MM.1S (cell line): ENCODE measurements at regions not wholly inside any gene's neighbourhood (a gene's known extent, or its start where the extent isn't known, plus 50 kb on each side); places are given as distances from the start of the nearest gene placed in this dataset.

Experiments used
- DNase-seq: peaks from one replicate; pipeline ENCODE4 v3.0.0-alpha.2; 2015
- H2AFZ ChIP-seq: fragments of 300-600 bp; sonication (generic); 2 replicates; pipeline ENCODE4 v1.6.0; 2016; ENCODE audit warnings: antibody characterized with exemption, low read length
- H3F3A ChIP-seq: fragments of 300-600 bp; sonication (generic); 2 replicates; pipeline ENCODE4 v1.6.1; 2016; ENCODE audit warnings: mild to moderate bottlenecking, antibody characterized with exemption, low read length, moderate library complexity, mixed read lengths; ENCODE audit not compliant: insufficient read depth
- H3K27ac ChIP-seq: fragments of 300-600 bp; sonication (generic); 2 replicates; pipeline ENCODE4 v1.5.1; 2016; ENCODE audit warnings: mild to moderate bottlenecking, low read length
- H3K27me3 ChIP-seq: fragments of 300-600 bp; sonication (generic); replicated peaks from 2 replicates; pipeline ENCODE4 v1.6.0; 2016; ENCODE audit warnings: low read length; ENCODE audit not compliant: insufficient read depth
- H3K36me3 ChIP-seq: fragments of 300-600 bp; sonication (generic); replicated peaks from 2 replicates; pipeline ENCODE4 v1.6.1; 2016; ENCODE audit warnings: mild to moderate bottlenecking, low read length, mixed read lengths; ENCODE audit not compliant: insufficient read depth
- H3K4me1 ChIP-seq: fragments of 300-600 bp; sonication (generic); 2 replicates; pipeline ENCODE4 v1.6.1; 2016; ENCODE audit warnings: low read length, mixed read lengths
- H3K4me2 ChIP-seq: fragments of 300-600 bp; sonication (generic); 2 replicates; pipeline ENCODE4 v1.6.0; 2016; ENCODE audit warnings: low read depth, low read length
- H3K4me3 ChIP-seq: fragments of 300-600 bp; sonication (generic); 2 replicates; pipeline ENCODE4 v1.5.1; 2016; ENCODE audit warnings: low read length, mixed read lengths
- H3K79me2 ChIP-seq: fragments of 300-600 bp; sonication (generic); 2 replicates; pipeline ENCODE4 v1.6.1; 2016; ENCODE audit warnings: mixed run types, low read length, mixed read lengths
- H3K9ac ChIP-seq: fragments of 300-600 bp; sonication (generic); 2 replicates; pipeline ENCODE4 v1.6.1; 2016; ENCODE audit warnings: low read length, mixed read lengths
- H3K9me2 ChIP-seq: fragments of 300-600 bp; sonication (generic); replicated peaks from 2 replicates; pipeline ENCODE4 v1.6.1; 2016; ENCODE audit warnings: mild to moderate bottlenecking, low read length, mixed read lengths; ENCODE audit not compliant: insufficient read depth
- H3K9me3 ChIP-seq: fragments of 300-600 bp; sonication (generic); replicated peaks from 2 replicates; pipeline ENCODE4 v1.6.1; 2016; ENCODE audit warnings: mild to moderate bottlenecking, low read length, mixed read lengths; ENCODE audit not compliant: insufficient read depth
- H4K20me1 ChIP-seq: fragments of 300-600 bp; sonication (generic); 2 replicates; pipeline ENCODE4 v1.6.1; 2016; ENCODE audit warnings: mild to moderate bottlenecking, low read length, moderate library complexity, mixed read lengths; ENCODE audit not compliant: insufficient read depth
- EZH2 ChIP-seq: fragments of 300-600 bp; sonication (generic); optimal IDR thresholded peaks from 2 replicates; pipeline ENCODE3; 2017; ENCODE audit warnings: low read depth, mild to moderate bottlenecking, antibody characterized with exemption, low read length, mixed read lengths
- EZH2phosphoT487 ChIP-seq: fragments of 300-600 bp; sonication (generic); IDR thresholded peaks from 2 replicates; pipeline ENCODE4 v1.6.1; 2018; ENCODE audit warnings: antibody characterized with exemption, low read length
- TF ChIP-seq, protein P1 (sequence below): fragments of 300-600 bp; sonication (generic); IDR thresholded peaks from 2 replicates; pipeline ENCODE4 v1.5.1; 2016; ENCODE audit warnings: antibody characterized with exemption, low read length, mixed read lengths

DNA sequence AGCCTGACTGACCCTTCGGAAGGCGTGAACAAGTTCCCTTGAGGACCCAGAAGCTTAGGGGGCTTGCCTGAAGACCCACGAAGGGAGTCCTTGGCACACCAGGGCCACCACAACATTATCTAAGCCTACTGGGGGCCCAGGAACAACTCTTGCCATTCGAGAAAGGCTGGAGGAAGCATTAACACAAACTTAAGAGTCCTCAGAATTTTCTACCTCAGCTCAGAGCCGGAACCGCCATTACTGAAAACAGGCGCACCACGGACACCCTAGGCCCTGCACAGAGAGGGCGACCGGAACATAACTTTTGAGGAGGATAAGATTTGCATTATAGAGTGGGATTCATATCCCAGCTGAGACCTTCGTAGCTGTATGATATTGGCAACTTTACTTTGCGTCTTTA, 229.1 kb downstream of the ADAM29 start:
- no peaks in the 10 kb centered on the region for H4K20me1 ChIP-seq
- H2AFZ ChIP-seq: no peak overlapping the region
- H3K4me3 ChIP-seq: no peak overlapping the region
- no peak overlapping the region for H3K4me2 ChIP-seq
- H3K9me2 ChIP-seq: no peaks in the 10 kb centered on the region
- no peak for DNase-seq
- no peaks in the 10 kb centered on the region for H3K36me3 ChIP-seq
- TF ChIP-seq EZH2 (no peak), EZH2phosphoT487 (no peak)
- TF ChIP-seq, protein P1, sequence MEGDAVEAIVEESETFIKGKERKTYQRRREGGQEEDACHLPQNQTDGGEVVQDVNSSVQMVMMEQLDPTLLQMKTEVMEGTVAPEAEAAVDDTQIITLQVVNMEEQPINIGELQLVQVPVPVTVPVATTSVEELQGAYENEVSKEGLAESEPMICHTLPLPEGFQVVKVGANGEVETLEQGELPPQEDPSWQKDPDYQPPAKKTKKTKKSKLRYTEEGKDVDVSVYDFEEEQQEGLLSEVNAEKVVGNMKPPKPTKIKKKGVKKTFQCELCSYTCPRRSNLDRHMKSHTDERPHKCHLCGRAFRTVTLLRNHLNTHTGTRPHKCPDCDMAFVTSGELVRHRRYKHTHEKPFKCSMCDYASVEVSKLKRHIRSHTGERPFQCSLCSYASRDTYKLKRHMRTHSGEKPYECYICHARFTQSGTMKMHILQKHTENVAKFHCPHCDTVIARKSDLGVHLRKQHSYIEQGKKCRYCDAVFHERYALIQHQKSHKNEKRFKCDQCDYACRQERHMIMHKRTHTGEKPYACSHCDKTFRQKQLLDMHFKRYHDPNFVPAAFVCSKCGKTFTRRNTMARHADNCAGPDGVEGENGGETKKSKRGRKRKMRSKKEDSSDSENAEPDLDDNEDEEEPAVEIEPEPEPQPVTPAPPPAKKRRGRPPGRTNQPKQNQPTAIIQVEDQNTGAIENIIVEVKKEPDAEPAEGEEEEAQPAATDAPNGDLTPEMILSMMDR: no peak
- H3K27me3 ChIP-seq: no peaks in the 10 kb centered on the region
- no peak overlapping the region for H3K9ac ChIP-seq
- H3K9me3 ChIP-seq: no peaks in the 10 kb centered on the region
- no peak overlapping the region for H3K27ac ChIP-seq
- H3K79me2 ChIP-seq: no peaks in the 10 kb centered on the region
- no peaks in the 10 kb centered on the region for H3K4me1 ChIP-seq
- no peaks in the 10 kb centered on the region for H3F3A ChIP-seq

DNA sequence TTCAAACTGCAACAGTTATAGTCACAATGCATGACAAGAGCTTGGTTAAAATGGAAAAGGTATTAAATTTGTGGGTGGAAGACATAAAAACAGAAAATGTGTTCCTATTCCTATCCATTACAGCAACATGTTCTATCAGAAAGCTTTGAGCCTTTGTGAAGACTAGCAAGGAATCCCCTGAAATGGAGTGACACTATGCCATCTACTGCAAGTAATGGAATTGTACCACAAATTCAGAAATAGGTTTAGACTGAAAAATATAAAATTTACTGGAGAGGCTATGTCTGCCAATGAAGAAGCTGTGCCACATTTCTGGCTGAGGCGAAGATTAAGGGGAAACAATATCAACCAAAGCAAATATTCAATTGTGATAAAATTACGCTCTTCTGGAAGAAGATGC, 247.9 kb downstream of the ADAM29 start:
- H3K9ac ChIP-seq: no peak overlapping the region
- no peak overlapping the region for H3K4me2 ChIP-seq
- no peaks in the 10 kb centered on the region for H3K4me1 ChIP-seq
- no peaks in the 10 kb centered on the region for H3K36me3 ChIP-seq
- no peaks in the 10 kb centered on the region for H3K9me2 ChIP-seq
- H3K4me3 ChIP-seq: no peak overlapping the region
- no peak overlapping the region for H3K27ac ChIP-seq
- H3F3A ChIP-seq: no peaks in the 10 kb centered on the region
- no peaks in the 10 kb centered on the region for H4K20me1 ChIP-seq
- DNase-seq: no peak
- H3K27me3 ChIP-seq: no peaks in the 10 kb centered on the region
- no peak overlapping the region for H2AFZ ChIP-seq
- TF ChIP-seq, protein P1: no peak
- TF ChIP-seq EZH2phosphoT487: no peak
- H3K9me3 ChIP-seq: no peaks in the 10 kb centered on the region
- H3K79me2 ChIP-seq: no peaks in the 10 kb centered on the region

DNA sequence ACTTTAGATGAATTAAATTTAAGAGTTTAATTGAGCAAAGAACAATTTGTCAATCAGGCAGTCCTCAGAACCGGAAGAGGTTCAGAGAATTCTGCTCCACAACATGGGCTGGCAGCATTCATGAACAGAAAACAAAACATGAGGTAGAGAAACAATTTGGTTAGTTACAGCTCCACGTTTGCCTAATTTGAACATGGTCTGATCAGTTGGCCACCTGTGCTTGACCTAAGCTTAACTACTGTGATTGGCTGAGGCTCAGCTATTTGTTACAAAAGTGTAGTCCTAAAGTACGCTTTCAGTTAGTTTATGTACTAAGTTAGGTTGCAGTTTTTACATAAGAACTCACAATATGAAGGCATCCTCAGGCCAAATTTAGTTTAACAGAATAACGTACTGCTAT, 258.6 kb downstream of the ADAM29 start:
- no peak overlapping the region for H3K9ac ChIP-seq

More for the DNA sequence above, 258.6 kb downstream of the ADAM29 start:
- Histone ChIP-seq H3K4me1 (no peaks in the 10 kb centered on the region), H3K79me2 (no peaks in the 10 kb centered on the region), H4K20me1 (no peaks in the 10 kb centered on the region), H3F3A (no peaks in the 10 kb centered on the region), H3K4me2 (no peak overlapping the region), H3K9me2 (no peaks in the 10 kb centered on the region), H3K4me3 (no peak overlapping the region), H3K27me3 (no peaks in the 10 kb centered on the region), H3K9me3 (no peaks in the 10 kb centered on the region), H3K36me3 (no peaks in the 10 kb centered on the region), H2AFZ (no peak overlapping the region), H3K27ac (no peak overlapping the region)
- DNase-seq: no peak
- TF ChIP-seq, protein P1: no peak
- no peak for TF ChIP-seq EZH2
- TF ChIP-seq EZH2phosphoT487: no peak
